ENCODE measurements at regions not wholly inside any gene's neighbourhood (a gene's known extent, or its start where the extent isn't known, plus 50 kb on each side); places are given as distances from the start of the nearest gene placed in this dataset.

DNA sequence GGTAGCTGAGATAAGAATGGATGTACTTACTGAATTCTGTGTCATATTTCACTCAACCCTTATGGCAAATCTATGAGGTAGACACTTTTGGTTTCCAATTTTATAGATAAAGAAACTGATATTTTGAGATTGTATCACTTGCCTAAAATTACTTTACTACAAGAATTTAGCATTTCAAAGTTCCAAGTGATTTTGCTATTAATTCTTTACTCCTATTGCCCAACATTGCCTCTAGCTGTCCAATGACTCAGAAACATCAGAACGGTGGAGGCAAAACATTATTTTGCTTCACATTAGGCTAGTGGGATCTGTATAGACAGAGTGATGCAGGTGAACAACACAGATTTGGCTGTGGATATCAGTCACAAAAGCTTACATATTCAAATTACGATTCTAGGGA is 747.2 kb upstream of the NEGR1 start:
- CTCF ChIA-PET: no interaction called here
- no CpG with 5 or more reads among the region's 2 CpGs for WGBS (ENCODE audit: insufficient coverage)
- TF ChIP-seq EZH2 (IDR thresholded peaks at IDR 0.05; ENCODE audit: borderline replicate concordance, insufficient read depth, low read depth, low read length, poor library complexity, severe bottlenecking): no peak
- TF ChIP-seq, protein P1, sequence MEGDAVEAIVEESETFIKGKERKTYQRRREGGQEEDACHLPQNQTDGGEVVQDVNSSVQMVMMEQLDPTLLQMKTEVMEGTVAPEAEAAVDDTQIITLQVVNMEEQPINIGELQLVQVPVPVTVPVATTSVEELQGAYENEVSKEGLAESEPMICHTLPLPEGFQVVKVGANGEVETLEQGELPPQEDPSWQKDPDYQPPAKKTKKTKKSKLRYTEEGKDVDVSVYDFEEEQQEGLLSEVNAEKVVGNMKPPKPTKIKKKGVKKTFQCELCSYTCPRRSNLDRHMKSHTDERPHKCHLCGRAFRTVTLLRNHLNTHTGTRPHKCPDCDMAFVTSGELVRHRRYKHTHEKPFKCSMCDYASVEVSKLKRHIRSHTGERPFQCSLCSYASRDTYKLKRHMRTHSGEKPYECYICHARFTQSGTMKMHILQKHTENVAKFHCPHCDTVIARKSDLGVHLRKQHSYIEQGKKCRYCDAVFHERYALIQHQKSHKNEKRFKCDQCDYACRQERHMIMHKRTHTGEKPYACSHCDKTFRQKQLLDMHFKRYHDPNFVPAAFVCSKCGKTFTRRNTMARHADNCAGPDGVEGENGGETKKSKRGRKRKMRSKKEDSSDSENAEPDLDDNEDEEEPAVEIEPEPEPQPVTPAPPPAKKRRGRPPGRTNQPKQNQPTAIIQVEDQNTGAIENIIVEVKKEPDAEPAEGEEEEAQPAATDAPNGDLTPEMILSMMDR (IDR thresholded peaks at IDR 0.05): no peak

DNA sequence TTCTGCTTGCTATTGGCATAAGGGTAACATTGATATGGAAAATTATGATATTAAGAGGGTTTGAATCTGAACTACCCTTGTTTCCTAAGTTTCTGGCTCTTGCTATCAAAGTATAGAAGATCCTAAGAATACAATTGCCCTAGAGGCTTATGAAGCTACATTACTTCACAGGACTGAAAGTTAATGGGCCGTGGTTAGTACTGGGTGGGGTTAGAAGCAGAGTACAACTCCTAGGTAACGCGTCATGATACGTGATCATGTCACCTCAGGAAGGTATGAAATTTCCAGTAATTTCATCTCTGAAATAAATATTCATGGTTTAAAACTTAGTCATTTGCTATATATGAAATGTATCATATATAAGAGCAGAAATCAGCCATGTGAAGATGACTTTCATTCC is 743.8 kb upstream of the NEGR1 start:
- Histone ChIP-seq H2AFZ (ENCODE audit: insufficient read depth, low read depth, low read length, poor library complexity, severe bottlenecking) (no peak overlapping the region), H3K4me1 (ENCODE audit: control insufficient read depth in 2 of 2, insufficient read depth in 2 of 2, low read length in 2 of 2) (no peaks in the 10 kb centered on the region), H3K9me3 (ENCODE audit: control extremely low read depth in 1 of 3, control insufficient read depth in 2 of 3, insufficient read depth in 1 of 3, low read length in 2 of 3) (no peaks in the 10 kb centered on the region), H3K27ac (ENCODE audit: low read length in 2 of 2) (no peak overlapping the region), H3K79me2 (ENCODE audit: control insufficient read depth, insufficient read depth, low read length) (no peaks in the 10 kb centered on the region), H3K9ac (ENCODE audit: low read length) (no peak overlapping the region), H3K27me3 (replicated peaks in 1 of 4; ENCODE audit: control extremely low read depth in 1 of 4, control insufficient read depth in 3 of 4, insufficient read depth in 4 of 4, low read length in 3 of 4) (no peaks in the 10 kb centered on the region), H3K4me2 (replicated peaks; ENCODE audit: low read depth, low read length, poor library complexity, severe bottlenecking) (no peak overlapping the region), H4K20me1 (ENCODE audit: control insufficient read depth, insufficient read depth, low read length, poor library complexity, severe bottlenecking) (no peaks in the 10 kb centered on the region), H3K36me3 (replicated peaks in 1 of 2; ENCODE audit: control extremely low read depth in 1 of 2, control insufficient read depth in 1 of 2, extremely low read depth in 1 of 2, insufficient read depth in 2 of 2, low read length in 1 of 2) (no peaks in the 10 kb centered on the region), H3K4me3 (ENCODE audit: control extremely low read depth in 1 of 5, extremely low read depth in 1 of 5, insufficient read depth in 1 of 5, low read depth in 2 of 5, low read length in 4 of 5) (no peak overlapping the region)
- no CpG with 5 or more reads among the region's 4 CpGs for WGBS (ENCODE audit: insufficient coverage)
- intact Hi-C loops (cut with micrococcal nuclease): no loop called here
- no peak overlapping the region for H3K4me3 Mint-ChIP-seq
- H3K9me3 Mint-ChIP-seq (ENCODE audit: insufficient read depth): no peaks in the 10 kb centered on the region
- H3K27me3 Mint-ChIP-seq: no peaks in the 10 kb centered on the region
- POLR2A ChIA-PET: no interaction called here
- H3K27ac Mint-ChIP-seq: no peak overlapping the region
- DNase-seq (no peak), ATAC-seq (ENCODE audit: low read depth) (no peak)
- H3K4me1 Mint-ChIP-seq: no peaks in the 10 kb centered on the region
- CTCF ChIA-PET: no interaction called here
- TF ChIP-seq, protein P1 (IDR thresholded peaks at IDR 0.05): no peak
- TF ChIP-seq EZH2 (IDR thresholded peaks at IDR 0.05; ENCODE audit: borderline replicate concordance, insufficient read depth, low read depth, low read length, poor library complexity, severe bottlenecking): no peak

More for the DNA sequence above, 747.2 kb upstream of the NEGR1 start:
- H3K4me1 ChIP-seq (ENCODE audit: control insufficient read depth in 2 of 2, insufficient read depth in 2 of 2, low read length in 2 of 2): no peaks in the 10 kb centered on the region
- DNase-seq (no peak), ATAC-seq (ENCODE audit: low read depth) (no peak)
- H3K9me3 ChIP-seq (ENCODE audit: control extremely low read depth in 1 of 3, control insufficient read depth in 2 of 3, insufficient read depth in 1 of 3, low read length in 2 of 3): no peaks in the 10 kb centered on the region
- Mint-ChIP-seq H3K4me1 (no peaks in the 10 kb centered on the region), H3K27ac (no peak overlapping the region), H3K9me3 (ENCODE audit: insufficient read depth) (no peaks in the 10 kb centered on the region), H3K4me3 (no peak overlapping the region), H3K27me3 (no peaks in the 10 kb centered on the region)
- no peak overlapping the region for H3K4me3 ChIP-seq (ENCODE audit: control extremely low read depth in 1 of 5, extremely low read depth in 1 of 5, insufficient read depth in 1 of 5, low read depth in 2 of 5, low read length in 4 of 5)
- no peaks in the 10 kb centered on the region for H4K20me1 ChIP-seq (ENCODE audit: control insufficient read depth, insufficient read depth, low read length, poor library complexity, severe bottlenecking)
- no peaks in the 10 kb centered on the region for H3K79me2 ChIP-seq (ENCODE audit: control insufficient read depth, insufficient read depth, low read length)
- no peak overlapping the region for H2AFZ ChIP-seq (ENCODE audit: insufficient read depth, low read depth, low read length, poor library complexity, severe bottlenecking)
- H3K36me3 ChIP-seq (replicated peaks in 1 of 2; ENCODE audit: control extremely low read depth in 1 of 2, control insufficient read depth in 1 of 2, extremely low read depth in 1 of 2, insufficient read depth in 2 of 2, low read length in 1 of 2): no peaks in the 10 kb centered on the region
- intact Hi-C loops (cut with micrococcal nuclease): no loop called here
- H3K27me3 ChIP-seq (replicated peaks in 1 of 4; ENCODE audit: control extremely low read depth in 1 of 4, control insufficient read depth in 3 of 4, insufficient read depth in 4 of 4, low read length in 3 of 4): no peaks in the 10 kb centered on the region
- no peak overlapping the region for H3K27ac ChIP-seq (ENCODE audit: low read length in 2 of 2)
- H3K9ac ChIP-seq (ENCODE audit: low read length): no peak overlapping the region
- H3K4me2 ChIP-seq (replicated peaks; ENCODE audit: low read depth, low read length, poor library complexity, severe bottlenecking): no peak overlapping the region
- POLR2A ChIA-PET: no interaction called here

Data from B cell (primary cell).